A549 (cell line): ENCODE measurements at regions not wholly inside any gene's neighbourhood (a gene's known extent, or its start where the extent isn't known, plus 50 kb on each side); places are given as distances from the start of the nearest gene placed in this dataset.

Experiments
- CTCF ChIP-seq: fragments of >200 bp; sonication (Bioruptor Twin); formaldehyde crosslinking; IDR thresholded peaks from 3 replicates; pipeline ENCODE4 v1.5.1; 2016
- EHMT2 ChIP-seq: fragments of 200-600 bp; sonication (generic); IDR thresholded peaks from 2 replicates; pipeline ENCODE4 v1.6.1; 2016; ENCODE audit warnings: antibody characterized with exemption, low read depth, mild to moderate bottlenecking, moderate library complexity
- EP300 ChIP-seq, 2 experiments: fragments of >200 bp; sonication (Bioruptor Twin); formaldehyde crosslinking; IDR thresholded peaks; 2 replicates in 1 of 2; 3 replicates in 1 of 2; pipeline ENCODE4 v1.6.1; 2016 to 2017
- FOSL2 ChIP-seq, 2 experiments: fragments of 450-650 bp in 1 of 2; fragments of >200 bp in 1 of 2; sonication (Bioruptor Twin) in 1 of 2; formaldehyde crosslinking; IDR thresholded peaks; 2 replicates each; pipeline versions ENCODE4 v1.5.0 to v1.6.1; 2016 to 2020; ENCODE audit warnings: mild to moderate bottlenecking in 1 of 2, moderate library complexity in 1 of 2
- HOXA7 ChIP-seq: fragments of 250-450 bp; sonication (Bioruptor Pico); IDR thresholded peaks from 2 replicates; pipeline ENCODE4 v1.5.0; 2020; ENCODE audit warnings: mild to moderate bottlenecking, moderate library complexity
- JUN ChIP-seq, 2 experiments: fragments of >200 bp; sonication (Bioruptor Twin); formaldehyde crosslinking; IDR thresholded peaks; 2 replicates in 1 of 2; 3 replicates in 1 of 2; pipeline ENCODE4 v1.6.1; 2016 to 2017
- KDM5A ChIP-seq: fragments of 200-600 bp; sonication (generic); IDR thresholded peaks from 2 replicates; pipeline ENCODE4 v1.6.1; 2016; ENCODE audit warnings: antibody characterized with exemption, mild to moderate bottlenecking
- MAX ChIP-seq: IDR thresholded peaks from 2 replicates; pipeline ENCODE4 v1.6.1; 2012
- NPAS2 ChIP-seq: fragments of 250-450 bp; sonication (Bioruptor Pico); IDR thresholded peaks from 2 replicates; pipeline ENCODE4 v1.8.0; 2022; ENCODE audit warnings: mild to moderate bottlenecking, moderate library complexity, borderline replicate concordance
- PHF8 ChIP-seq: fragments of 200-600 bp; sonication (generic); IDR thresholded peaks from 2 replicates; pipeline ENCODE4 v1.6.1; 2016; ENCODE audit warnings: low read depth, mild to moderate bottlenecking, antibody characterized with exemption, moderate library complexity, borderline replicate concordance
- POLR2A ChIP-seq: IDR thresholded peaks from 2 replicates; pipeline ENCODE4 v1.6.1; 2012; ENCODE audit warnings: mild to moderate bottlenecking, low read length
- SMC3 ChIP-seq: fragments of >200 bp; sonication (Bioruptor Twin); formaldehyde crosslinking; IDR thresholded peaks from 3 replicates; pipeline ENCODE4 v1.6.1; 2018; ENCODE audit warnings: inconsistent platforms

- TF ChIP-seq CTCF (no peak), POLR2A (no peak), KDM5A (no peak), EP300 (IDR thresholded peaks at IDR 0.05) (no peak), PHF8 (no peak), MAX (no peak), NPAS2 (CRISPR knock-in tag) (no peak), EHMT2 (no peak), JUN (IDR thresholded peaks at IDR 0.05) (no peak), FOSL2 (IDR thresholded peaks at IDR 0.05) (no peak), FOSL2 (CRISPR knock-in tag; IDR thresholded peaks at IDR 0.05) (no peak), HOXA7 (CRISPR knock-in tag) (no peak), SMC3 (no peak)
Measured at GRCh38 chr3:23672628-23673027, 133.1 kb upstream of the UBE2E1 start.
